ENCODE measurements at regions not wholly inside any gene's neighbourhood (a gene's known extent, or its start where the extent isn't known, plus 50 kb on each side); places are given as distances from the start of the nearest gene placed in this dataset.
A peak's percentile ranks its signal among the peaks of the same experiment; 100 is the strongest.
"Not testable (repeated sequence)": the region's sequence is repeated elsewhere in the genome, so short reads cannot be mapped to it uniquely, and the experiment has no call there.

DNA sequence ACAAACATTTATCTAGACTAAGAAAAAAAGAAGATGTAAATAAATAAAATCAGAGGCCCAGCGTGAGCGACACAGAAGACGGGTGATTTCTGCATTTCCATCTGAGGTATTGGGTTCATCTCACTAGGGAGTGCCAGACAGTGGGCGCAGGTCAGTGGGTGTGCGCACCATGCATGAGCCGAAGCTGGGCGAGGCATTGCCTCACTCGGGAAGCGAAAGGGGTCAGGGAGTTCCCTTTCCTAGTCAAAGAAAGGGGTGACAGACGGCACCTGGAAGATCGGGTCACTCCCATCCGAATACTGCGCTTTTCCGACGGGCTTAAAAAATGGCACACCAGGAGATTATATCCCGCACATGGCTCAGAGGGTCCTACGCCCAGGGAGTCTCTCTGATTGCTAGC is 79.5 kb upstream of the ABCD2 start:
- H3K27me3 ChIP-seq; H3K27ac ChIP-seq; H3K4me1 ChIP-seq; H3K36me3 ChIP-seq; DNase-seq; H3K9me3 ChIP-seq; intact Hi-C loops (cut with DNase I; ENCODE audit: low total_unique reads); H3K4me3 ChIP-seq: not testable (repeated sequence)

DNA sequence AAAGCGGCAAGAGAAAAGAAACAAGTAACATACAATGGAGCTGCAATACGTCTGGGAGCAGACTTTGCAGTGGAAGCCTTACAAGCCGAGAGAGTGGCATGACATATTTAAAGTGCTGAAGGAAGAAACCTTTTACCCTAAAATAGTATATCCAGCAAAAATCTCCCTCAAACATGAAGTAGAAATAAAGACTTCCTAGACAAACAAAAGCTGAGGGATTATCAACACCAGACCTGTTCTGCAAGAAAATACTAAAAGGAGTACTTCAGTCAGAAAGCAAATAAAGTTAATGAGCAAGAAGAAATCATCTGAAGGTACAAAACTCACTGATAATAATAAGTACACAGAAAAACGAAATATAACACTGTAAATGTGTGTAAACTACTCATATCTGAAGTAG is 77.5 kb upstream of the ABCD2 start:
- intact Hi-C loops (cut with DNase I; ENCODE audit: low total_unique reads) = no loop called here
- Histone ChIP-seq H3K4me1 (no peaks in the 10 kb centered on the region), H3K4me3 (no peak overlapping the region), H3K9me3 (peaks cover 0 to 4% (median 0%) of the 10 kb centered on the region in 3 donors), H3K27ac (no peak overlapping the region), H3K36me3 (no peaks in the 10 kb centered on the region), H3K27me3 (no peaks in the 10 kb centered on the region)
- TF ChIP-seq, protein P1, sequence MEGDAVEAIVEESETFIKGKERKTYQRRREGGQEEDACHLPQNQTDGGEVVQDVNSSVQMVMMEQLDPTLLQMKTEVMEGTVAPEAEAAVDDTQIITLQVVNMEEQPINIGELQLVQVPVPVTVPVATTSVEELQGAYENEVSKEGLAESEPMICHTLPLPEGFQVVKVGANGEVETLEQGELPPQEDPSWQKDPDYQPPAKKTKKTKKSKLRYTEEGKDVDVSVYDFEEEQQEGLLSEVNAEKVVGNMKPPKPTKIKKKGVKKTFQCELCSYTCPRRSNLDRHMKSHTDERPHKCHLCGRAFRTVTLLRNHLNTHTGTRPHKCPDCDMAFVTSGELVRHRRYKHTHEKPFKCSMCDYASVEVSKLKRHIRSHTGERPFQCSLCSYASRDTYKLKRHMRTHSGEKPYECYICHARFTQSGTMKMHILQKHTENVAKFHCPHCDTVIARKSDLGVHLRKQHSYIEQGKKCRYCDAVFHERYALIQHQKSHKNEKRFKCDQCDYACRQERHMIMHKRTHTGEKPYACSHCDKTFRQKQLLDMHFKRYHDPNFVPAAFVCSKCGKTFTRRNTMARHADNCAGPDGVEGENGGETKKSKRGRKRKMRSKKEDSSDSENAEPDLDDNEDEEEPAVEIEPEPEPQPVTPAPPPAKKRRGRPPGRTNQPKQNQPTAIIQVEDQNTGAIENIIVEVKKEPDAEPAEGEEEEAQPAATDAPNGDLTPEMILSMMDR (IDR thresholded peaks at IDR 0.05) = no peak
- DNase-seq = no peak

DNA sequence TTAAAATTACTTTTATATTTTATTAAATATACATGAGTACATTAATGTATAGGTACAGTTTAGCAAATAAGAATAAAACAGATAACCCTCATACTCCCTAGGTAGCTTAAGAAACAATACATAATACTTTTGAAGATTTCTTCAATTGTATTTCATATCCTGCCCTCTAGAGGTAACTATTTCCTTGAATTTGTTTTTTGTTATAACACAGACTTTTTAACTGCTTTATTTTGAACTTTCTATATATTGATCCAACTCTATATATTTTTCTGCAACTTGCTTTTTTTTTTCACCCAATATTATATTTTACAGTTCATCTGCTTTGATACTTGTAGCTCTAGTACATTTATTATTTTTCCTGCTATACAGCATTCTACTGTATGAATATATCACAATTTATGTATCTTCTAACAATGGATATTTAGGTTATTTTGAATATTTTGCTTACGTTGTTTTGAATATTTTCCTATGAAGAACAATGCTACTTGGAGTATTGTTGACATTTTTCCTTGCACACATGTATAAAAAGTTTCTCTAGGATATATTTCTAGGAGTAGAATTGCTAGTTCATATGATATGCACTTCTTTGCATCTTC is 72.8 kb upstream of the ABCD2 start:
- Histone ChIP-seq H3K27ac (no peak overlapping the region), H3K4me1 (no peaks in the 10 kb centered on the region), H3K36me3 (no peaks in the 10 kb centered on the region), H3K4me3 (no peak overlapping the region), H3K27me3 (no peaks in the 10 kb centered on the region), H3K9me3 (no peaks in the 10 kb centered on the region)
- no peak for DNase-seq
- TF ChIP-seq, protein P1 (IDR thresholded peaks at IDR 0.05) = peak in 1 of 2 experiments; percentile 19
- intact Hi-C loops (cut with DNase I; ENCODE audit: low total_unique reads) = no loop called here

DNA sequence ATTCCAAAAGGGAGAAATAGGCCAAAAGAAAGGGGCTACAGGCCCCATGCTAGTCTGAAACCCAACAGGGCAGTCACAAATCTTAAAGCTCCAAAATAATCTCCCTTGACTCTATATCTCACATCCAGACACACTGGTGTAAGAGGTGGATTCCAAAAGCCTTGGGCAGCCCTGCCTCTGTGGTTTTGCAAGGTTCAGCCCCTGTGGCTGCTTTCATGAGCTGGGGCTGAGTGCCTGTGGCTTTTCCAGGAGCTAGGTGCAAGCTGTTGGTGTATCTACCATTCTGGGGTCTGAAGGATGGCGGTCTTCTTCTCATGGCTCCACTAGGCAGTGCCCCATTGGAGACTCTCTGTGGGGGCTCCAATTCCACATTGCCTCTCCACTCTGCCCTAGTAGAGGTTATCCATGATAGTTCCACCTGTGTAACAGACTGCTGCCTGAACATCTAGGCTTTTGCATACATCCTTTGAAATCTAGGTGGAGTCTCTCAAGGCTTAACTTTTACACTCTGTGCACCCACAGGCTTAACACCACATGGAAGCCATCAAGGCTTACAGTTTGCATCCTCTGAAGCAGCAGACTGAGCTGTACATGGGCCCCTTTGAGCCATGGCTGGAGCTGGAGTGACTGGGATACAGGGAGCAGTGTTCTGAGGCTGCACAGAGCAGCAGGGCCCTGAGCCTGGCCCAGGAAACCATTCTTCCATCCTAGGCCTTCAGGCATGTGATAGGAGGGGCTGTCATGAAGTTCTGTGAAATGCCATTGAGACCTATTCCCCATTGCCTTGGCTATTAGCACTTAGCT is 66.5 kb upstream of the ABCD2 start:
- Histone ChIP-seq H3K27ac (no peak overlapping the region), H3K27me3 (no peaks in the 10 kb centered on the region), H3K9me3 (no peaks in the 10 kb centered on the region), H3K4me3 (no peak overlapping the region), H3K36me3 (no peaks in the 10 kb centered on the region), H3K4me1 (no peaks in the 10 kb centered on the region)
- DNase-seq = no peak
- intact Hi-C loops (cut with DNase I; ENCODE audit: low total_unique reads) = no loop called here
- TF ChIP-seq, protein P1 (IDR thresholded peaks at IDR 0.05) = no peak

DNA sequence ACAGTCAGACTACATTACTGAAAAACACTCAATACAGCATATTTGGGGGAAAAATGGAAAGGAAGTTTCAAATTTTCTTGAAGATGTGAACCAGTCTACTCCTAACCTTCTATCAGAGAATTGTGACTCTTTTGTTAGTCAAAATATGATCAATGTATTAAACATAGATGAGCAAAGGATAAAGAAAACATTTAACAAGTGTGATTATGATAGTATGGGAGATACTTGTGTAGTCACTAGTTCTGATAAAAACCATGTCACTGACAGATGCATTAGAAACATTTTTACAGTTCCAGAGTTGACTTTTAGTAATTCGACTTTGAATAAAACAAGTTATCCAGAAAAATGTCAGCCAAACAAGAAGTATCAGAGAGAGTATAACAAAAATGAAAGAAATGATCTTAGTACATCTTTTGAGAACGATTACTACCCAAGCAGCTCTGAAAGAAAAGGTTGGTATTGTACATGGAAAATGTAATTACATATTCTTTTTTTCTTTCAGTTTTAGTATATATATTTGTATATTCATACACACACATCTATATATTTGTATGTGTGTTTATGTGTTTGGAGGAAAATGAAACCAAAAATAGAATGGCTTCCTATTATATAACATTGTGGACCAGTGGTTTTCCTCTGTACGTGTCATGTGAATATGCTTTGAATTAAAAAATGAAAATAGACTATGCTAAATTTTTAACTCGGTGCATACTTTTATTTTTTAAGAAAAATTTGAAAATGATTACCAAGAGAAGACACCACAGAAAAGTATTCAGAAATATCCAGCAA is 63.3 kb upstream of the ABCD2 start:
- intact Hi-C loops (cut with DNase I; ENCODE audit: low total_unique reads) = no loop called here
- H3K27me3 ChIP-seq = no peaks in the 10 kb centered on the region
- H3K4me1 ChIP-seq = no peaks in the 10 kb centered on the region
- H3K27ac ChIP-seq = no peak overlapping the region
- peaks cover 0 to 4% (median 0%) of the 10 kb centered on the region in 3 donors for H3K9me3 ChIP-seq
- no peaks in the 10 kb centered on the region for H3K36me3 ChIP-seq
- DNase-seq = no peak
- TF ChIP-seq, protein P1 (IDR thresholded peaks at IDR 0.05) = no peak
- H3K4me3 ChIP-seq = no peak overlapping the region

DNA sequence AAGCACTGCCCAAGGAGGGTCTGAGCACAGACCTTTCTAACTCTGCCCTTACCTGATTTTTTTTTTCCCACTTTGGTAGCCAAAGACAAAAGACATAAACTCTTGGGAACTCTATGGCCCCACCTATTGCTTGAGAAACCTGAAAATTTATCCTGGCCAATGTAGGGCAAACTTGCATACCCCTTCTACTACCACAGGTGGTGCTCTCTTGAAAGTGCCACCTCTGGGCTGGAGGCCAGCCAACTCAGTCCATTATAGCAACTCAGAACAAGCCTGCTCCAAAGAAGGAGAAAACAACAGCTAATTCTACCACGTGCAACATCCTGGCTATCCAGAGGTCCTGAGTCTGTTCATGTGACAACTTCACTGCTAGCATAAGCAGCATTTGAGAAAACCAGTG is 55.7 kb upstream of the ABCD2 start:
- no peaks in the 10 kb centered on the region for H3K27me3 ChIP-seq
- H3K27ac ChIP-seq = no peak overlapping the region
- DNase-seq = no peak
- intact Hi-C loops (cut with DNase I; ENCODE audit: low total_unique reads) = no loop called here
- no peaks in the 10 kb centered on the region for H3K36me3 ChIP-seq
- TF ChIP-seq, protein P1 (IDR thresholded peaks at IDR 0.05) = no peak
- H3K4me1 ChIP-seq = no peaks in the 10 kb centered on the region
- peaks cover 0 to 9% (median 4%) of the 10 kb centered on the region in 3 donors for H3K9me3 ChIP-seq
- no peak overlapping the region for H3K4me3 ChIP-seq
